GM12892 (cell line): ENCODE measurements at regions not wholly inside any gene's neighbourhood (a gene's known extent, or its start where the extent isn't known, plus 50 kb on each side); places are given as distances from the start of the nearest gene placed in this dataset.

ENCODE experiments used
- DNase-seq: peaks from one replicate; pipeline ENCODE4 v3.0.0; 2011; ENCODE audit not compliant: insufficient read length
- FAIRE-seq: peaks from 2 replicates; lab custom pipeline; 2011; peaks lifted over from hg19 to GRCh38; lab: Jason Lieb, UNC
- POLR2A ChIP-seq: IDR thresholded peaks from 2 replicates; pipeline ENCODE4 v1.6.1; 2011; ENCODE audit warnings: low read depth, low read length, control low read depth
- POLR2AphosphoS5 ChIP-seq: IDR thresholded peaks from 2 replicates; pipeline ENCODE4 v1.6.1; 2011; ENCODE audit warnings: low read depth, low read length, control low read depth
- TAF1 ChIP-seq: IDR thresholded peaks from 2 replicates; pipeline ENCODE4 v1.6.1; 2011; ENCODE audit warnings: low read depth, mild to moderate bottlenecking, control low read depth, low read length, borderline replicate concordance

GRCh38 chr2:103785956-103786355, 1024.1 kb downstream of the TMEM182 start:
- no peak for TF ChIP-seq POLR2A
- no peak for TF ChIP-seq TAF1
- no peak for TF ChIP-seq POLR2AphosphoS5
- DNase-seq (no peak), FAIRE-seq (no peak)

DNA sequence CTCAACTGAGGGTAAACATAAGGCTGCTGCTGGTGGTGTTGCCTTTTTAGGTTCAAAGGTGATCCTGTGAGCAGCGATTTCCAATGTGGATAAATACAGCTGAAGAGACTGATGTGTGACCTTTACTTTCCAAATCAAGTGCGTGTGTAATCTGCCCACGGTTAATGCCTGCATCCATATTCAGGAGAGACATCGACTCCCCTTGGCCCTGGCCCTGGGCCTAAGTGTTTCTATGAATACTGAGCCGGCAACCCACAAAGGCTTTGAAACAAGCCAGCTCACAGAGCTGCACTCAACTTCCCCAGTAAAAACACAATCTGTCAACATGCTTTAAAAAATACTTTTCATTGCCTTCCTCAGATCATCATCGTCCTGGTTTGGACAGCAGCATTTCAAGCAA, 1026.6 kb downstream of the TMEM182 start:
- FAIRE-seq (no peak), DNase-seq (no peak)
- TF ChIP-seq TAF1 (no peak), POLR2A (no peak), POLR2AphosphoS5 (no peak)

GRCh38 chr2:103788951-103789350, 1027.1 kb downstream of the TMEM182 start:
- no peak for FAIRE-seq
- TF ChIP-seq TAF1: no peak
- TF ChIP-seq POLR2A: no peak
- no peak for TF ChIP-seq POLR2AphosphoS5
- no peak for DNase-seq

DNA sequence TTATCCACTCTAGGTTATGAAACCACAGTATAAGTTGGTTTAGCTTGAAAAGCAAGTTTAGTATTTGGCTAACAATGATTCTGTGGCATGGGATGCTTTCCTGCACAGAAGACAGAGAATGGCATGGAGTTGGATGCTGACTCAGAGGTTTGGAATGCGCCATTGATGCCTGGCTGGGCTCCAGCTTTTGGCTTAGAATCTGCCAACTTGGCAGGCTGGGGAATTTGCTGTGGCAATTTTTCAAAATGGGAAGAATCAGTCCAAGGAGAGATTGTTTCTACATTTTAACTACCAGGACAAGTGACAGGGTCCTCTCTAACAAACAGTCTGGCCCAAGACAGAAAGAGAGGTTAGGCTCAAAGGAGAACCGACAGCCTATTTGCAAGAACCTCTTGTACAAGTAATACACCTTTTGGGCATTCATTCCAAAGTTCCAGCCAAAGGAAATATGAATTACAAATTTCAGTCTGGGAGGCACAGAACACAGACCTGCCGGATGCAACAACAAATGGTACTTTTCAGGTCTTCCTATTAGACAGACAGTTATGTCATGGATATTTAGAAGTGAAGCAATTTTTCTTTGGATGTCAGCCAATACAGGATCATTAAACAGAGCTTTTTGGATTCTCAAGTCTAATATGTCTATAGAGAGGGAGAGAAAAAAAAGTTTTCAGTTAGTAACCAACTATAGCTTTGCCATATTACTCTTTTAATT, 1027.7 kb downstream of the TMEM182 start:
- FAIRE-seq (no peak), DNase-seq (no peak)
- TF ChIP-seq TAF1 (no peak), POLR2AphosphoS5 (no peak), POLR2A (no peak)

DNA sequence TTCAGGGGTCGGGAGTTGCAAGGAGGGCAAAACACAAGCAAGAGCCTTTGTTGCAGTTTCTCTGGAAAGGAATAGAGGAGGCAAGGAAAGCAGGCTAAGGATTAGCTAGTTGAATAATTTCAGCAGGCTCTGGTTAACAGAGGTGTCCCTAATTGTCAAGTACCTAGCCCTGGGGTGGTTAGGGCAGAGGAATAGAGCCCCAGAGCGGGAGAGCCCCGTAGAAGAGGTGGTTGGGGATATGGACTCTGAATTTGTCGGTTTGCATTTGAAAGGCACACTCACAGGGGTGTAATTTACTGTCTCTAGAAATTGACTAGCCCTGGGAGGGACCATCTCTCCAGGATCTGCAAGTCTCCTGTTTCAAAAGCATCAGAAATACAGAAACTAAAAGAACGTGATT, 1030.2 kb downstream of the TMEM182 start:
- DNase-seq (no peak), FAIRE-seq (no peak)
- no peak for TF ChIP-seq POLR2AphosphoS5
- no peak for TF ChIP-seq TAF1
- no peak for TF ChIP-seq POLR2A

GRCh38 chr2:103798291-103798690, 1036.5 kb downstream of the TMEM182 start:
- DNase-seq: no peak
- FAIRE-seq: no peak
- TF ChIP-seq POLR2AphosphoS5: no peak
- TF ChIP-seq TAF1: no peak
- TF ChIP-seq POLR2A: no peak

GRCh38 chr2:103804013-103804412, 1042.2 kb downstream of the TMEM182 start:
- no peak for TF ChIP-seq POLR2A
- TF ChIP-seq TAF1: no peak
- TF ChIP-seq POLR2AphosphoS5: no peak
- DNase-seq (no peak), FAIRE-seq (no peak)

GRCh38 chr2:103805746-103806145, 1043.9 kb downstream of the TMEM182 start:
- FAIRE-seq (no peak), DNase-seq (no peak)
- no peak for TF ChIP-seq POLR2AphosphoS5
- no peak for TF ChIP-seq POLR2A
- TF ChIP-seq TAF1: no peak

DNA sequence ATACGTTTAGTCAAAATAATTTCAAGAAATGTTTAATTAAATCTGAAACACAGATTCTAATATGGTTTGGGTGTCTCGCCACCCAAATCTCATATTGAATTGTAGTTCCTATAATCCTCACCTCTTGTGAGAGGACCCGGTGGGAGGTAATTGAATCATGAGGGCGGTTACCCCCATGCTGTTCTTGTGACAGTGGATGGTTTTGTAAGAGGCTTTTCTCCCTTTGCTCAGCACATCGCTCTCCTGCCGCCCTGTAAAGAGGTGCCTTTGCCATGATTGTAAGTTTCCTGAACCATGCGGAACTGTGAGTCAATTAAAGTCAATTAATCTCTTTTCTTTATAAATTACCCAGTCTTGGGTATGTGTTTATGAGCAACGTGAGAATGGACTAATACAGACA, 1045.1 kb upstream of the POU3F3 start:
- no peak for TF ChIP-seq POLR2AphosphoS5
- TF ChIP-seq POLR2A: no peak
- TF ChIP-seq TAF1: no peak
- FAIRE-seq: no peak

DNA sequence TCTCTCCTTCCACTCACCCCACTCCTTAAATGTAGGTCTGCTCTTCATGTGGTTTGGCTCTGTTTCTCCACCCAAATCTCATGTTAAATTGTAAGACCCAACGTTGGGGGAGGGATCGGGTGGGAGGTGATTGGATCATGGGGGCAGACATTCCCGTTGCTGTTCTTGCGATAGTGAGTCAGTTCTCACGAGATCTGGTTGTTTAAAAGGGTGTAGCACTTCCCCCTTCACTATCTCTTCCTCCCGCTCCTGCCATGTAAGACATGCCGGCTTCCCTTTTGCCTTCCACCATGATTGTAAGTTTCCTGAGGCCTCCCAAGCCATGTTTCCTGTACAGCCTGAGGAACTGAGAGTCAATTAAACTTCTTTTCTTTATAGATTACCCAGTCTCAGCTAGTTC, 1044.5 kb upstream of the POU3F3 start:
- DNase-seq (no peak), FAIRE-seq (no peak)
- TF ChIP-seq TAF1 (no peak), POLR2AphosphoS5 (no peak), POLR2A (no peak)

More for the DNA sequence above, 1045.1 kb upstream of the POU3F3 start:
- DNase-seq: no peak

- TF ChIP-seq TAF1: no peak
- TF ChIP-seq POLR2AphosphoS5: no peak
- no peak for TF ChIP-seq POLR2A
- no peak for DNase-seq
- no peak for FAIRE-seq
Measured at GRCh38 chr2:103809941-103810441, 1043.9 kb upstream of the POU3F3 start.

DNA sequence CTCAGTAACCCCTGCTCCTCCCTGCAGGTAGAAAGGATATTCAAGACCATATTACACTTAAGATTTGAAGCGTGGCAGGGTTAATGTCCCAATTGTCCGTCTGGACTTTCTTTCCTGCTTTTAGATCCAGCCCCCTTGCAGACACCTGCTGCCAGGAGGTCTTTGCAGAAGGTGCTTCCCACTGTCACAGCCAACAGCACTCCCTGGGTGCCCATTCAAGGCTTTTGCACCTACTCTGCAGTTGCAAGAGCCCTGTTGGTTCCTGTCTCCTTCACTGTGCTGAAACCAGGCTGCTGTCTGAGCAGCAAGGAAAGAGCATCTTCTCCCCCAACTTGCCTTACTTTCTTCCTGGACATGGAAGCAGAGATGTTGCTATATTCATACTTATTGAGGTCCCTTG, 1043.0 kb upstream of the POU3F3 start:
- DNase-seq (no peak), FAIRE-seq (no peak)
- TF ChIP-seq TAF1 (no peak), POLR2AphosphoS5 (no peak)
